ENCODE measurements at regions not wholly inside any gene's neighbourhood (a gene's known extent, or its start where the extent isn't known, plus 50 kb on each side); places are given as distances from the start of the nearest gene placed in this dataset.

- DNase-seq (ENCODE audit: low spot score): peak; percentile 12
Measured at GRCh38 chr4:113849771-113850170, 88.2 kb upstream of the CAMK2D start.

DNA sequence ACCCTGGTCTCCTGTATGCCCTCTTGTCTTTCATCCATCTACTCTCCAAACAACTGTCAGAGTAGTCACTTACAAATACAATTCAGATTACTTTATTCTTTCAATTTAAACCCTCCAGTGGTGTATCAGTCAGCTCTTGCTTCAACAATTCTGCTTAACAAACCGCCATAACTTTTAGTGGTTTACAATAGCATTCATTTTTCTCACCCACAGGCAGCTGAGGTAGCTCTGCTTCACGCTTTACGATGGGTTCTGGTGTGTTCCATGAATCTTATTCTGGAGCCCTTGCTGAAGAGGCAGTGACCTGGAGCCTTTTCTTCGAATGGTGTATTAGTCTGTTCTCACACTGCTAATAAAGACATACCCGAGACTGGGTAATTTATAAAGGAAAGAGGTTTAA, 86.2 kb upstream of the CAMK2D start:
- no peak for DNase-seq (ENCODE audit: low spot score)

DNA sequence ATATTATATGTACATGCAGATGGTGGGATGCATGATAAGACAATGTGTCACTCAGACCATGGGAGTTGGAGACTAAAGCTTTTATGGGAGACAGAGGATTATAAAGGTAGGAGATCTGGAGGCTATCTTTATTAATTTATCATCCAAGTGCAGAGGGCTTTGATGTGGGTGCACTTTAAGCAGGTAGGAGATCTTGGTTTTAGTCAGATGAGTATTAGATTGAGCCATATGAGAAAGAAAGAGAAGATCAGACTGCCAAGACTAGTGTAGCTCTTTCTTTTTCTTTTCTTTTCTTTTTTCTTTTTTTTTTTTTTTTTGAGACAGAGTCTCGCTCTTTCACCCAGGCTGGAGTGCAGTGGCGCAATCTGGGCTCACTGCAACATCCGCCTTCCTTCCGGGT, 84.9 kb upstream of the CAMK2D start:
- DNase-seq (ENCODE audit: low spot score): no peak

GRCh38 chr4:113845138-113845537, 83.6 kb upstream of the CAMK2D start:
- no peak for DNase-seq (ENCODE audit: low spot score)

GRCh38 chr4:113844369-113844768, 82.8 kb upstream of the CAMK2D start:
- no peak for DNase-seq (ENCODE audit: low spot score)

GRCh38 chr4:113840861-113841260, 79.3 kb upstream of the CAMK2D start:
- no peak for DNase-seq (ENCODE audit: low spot score)

DNA sequence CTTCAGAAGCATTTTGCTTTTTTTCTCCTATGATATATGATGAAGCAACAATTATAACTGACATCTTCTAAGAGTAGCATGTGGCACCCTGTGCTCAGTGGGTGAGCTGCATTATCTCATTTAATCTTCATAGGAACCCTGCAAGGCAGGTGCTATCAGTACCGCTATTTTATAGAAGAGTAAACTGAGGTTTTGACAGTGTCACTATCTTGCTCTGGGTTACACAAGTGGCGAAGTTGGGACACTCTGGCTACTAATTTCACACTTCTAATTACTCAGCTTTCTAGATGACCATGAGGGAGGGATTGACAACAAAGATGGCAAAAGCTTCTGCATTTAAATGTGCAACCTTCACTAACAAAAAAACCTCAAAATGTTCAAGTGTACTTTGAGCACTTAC, 76.9 kb upstream of the CAMK2D start:
- no peak for DNase-seq (ENCODE audit: low spot score)

GRCh38 chr4:113837397-113837796, 75.9 kb upstream of the CAMK2D start:
- peak; percentile 61 for DNase-seq (ENCODE audit: low spot score)

- DNase-seq (ENCODE audit: low spot score): peak; percentile 31
Measured at GRCh38 chr4:113835005-113835404, 73.5 kb upstream of the CAMK2D start.

- DNase-seq (ENCODE audit: low spot score): no peak
Measured at GRCh38 chr4:113834298-113834697, 72.8 kb upstream of the CAMK2D start.

GRCh38 chr4:113832803-113833202, 71.3 kb upstream of the CAMK2D start:
- no peak for DNase-seq (ENCODE audit: low spot score)

DNA sequence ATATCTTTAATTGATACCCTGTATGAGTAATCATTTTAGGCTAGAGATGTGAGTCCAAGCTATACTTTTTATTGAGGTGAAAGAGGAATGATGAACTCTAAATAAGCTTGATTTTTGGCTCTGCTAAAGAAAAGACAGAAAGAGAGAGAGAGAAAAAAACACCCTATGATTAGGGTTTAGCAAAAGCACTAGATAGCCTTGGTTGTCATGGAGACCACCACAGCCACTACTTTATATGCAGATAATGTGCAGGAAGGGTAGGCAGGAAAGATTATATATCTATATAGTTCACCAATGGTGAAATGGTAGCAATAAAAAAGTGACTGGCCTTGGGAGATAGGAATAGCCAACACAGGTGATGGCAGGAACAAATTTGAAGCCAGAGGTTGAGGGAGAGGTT, 69.9 kb upstream of the CAMK2D start:
- DNase-seq (ENCODE audit: low spot score): no peak

DNA sequence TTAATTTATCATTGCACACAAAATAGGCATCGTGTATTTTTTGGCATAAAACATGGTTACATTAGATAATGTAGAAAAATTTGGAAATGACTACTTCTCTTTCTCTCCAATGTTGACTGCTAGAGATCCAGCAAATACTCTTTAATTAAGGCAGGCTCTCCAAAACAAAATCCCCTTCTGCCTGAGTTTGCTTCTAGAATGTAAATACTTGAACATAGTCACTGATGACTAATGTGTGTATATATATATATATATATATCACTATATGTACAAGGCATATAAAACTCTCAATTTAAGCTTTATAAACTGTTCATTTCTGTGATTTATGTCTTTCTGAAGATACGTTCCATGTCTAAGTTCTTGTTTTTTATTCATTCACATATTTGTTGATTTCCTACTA, 67.2 kb upstream of the CAMK2D start:
- DNase-seq (ENCODE audit: low spot score): no peak

- DNase-seq (ENCODE audit: low spot score): peak; percentile 7
Measured at GRCh38 chr4:113827285-113827684, 65.7 kb upstream of the CAMK2D start.

- DNase-seq (ENCODE audit: low spot score): peak; percentile 11
Measured at GRCh38 chr4:113826421-113826820, 64.9 kb upstream of the CAMK2D start.

DNA sequence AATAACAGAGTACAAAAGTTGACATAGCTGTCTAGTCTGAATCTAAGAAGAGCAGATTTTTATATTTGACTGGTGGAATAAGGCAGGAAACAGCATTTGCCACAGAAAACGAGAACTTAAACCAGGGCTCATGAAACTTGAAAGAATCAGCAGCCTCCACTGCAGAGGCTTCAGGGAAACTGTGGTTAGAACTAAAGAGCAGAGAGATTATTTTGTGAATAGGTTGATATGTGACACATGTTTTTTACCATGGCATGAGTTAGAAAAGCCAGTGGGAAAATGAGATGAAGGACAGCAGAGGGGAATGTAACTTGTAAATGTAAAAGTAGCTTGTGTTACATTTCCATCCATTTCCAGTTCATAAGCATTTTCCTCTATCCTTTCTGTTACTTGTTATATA, 63.7 kb upstream of the CAMK2D start:
- no peak for DNase-seq (ENCODE audit: low spot score)

GRCh38 chr4:113824396-113824795, 62.9 kb upstream of the CAMK2D start:
- DNase-seq (ENCODE audit: low spot score): no peak

- DNase-seq (ENCODE audit: low spot score): no peak
Measured at GRCh38 chr4:113823291-113823659, 61.7 kb upstream of the CAMK2D start.

GRCh38 chr4:113822555-113823290, 61.2 kb upstream of the CAMK2D start:
- no peak for DNase-seq (ENCODE audit: low spot score)

DNA sequence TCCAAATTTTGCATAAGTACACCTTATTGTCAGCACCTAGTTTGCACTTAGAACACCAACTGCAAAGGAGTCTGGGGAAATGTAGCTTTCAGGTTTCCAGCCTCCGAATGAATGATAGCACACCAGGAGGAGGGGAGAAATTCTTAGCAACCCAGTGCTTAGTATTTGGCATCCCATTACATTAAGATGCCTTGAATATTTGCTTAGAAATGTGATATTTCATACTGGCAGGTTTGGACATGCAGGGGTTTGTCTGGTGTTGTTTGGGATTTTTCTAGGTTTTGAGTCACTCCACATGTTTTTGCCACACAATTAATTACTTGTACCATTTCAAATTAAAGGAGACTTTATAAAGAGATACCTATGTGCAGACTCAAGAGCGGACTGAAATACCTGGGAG, 60.3 kb upstream of the CAMK2D start:
- DNase-seq (ENCODE audit: low spot score): no peak

- DNase-seq (ENCODE audit: low spot score): no peak
Measured at GRCh38 chr4:113820108-113820507, 58.6 kb upstream of the CAMK2D start.

GRCh38 chr4:113815826-113816225, 54.3 kb upstream of the CAMK2D start:
- no peak for DNase-seq (ENCODE audit: low spot score)

GRCh38 chr4:113811359-113811758, 49.8 kb upstream of the CAMK2D start:
- no peak for DNase-seq (ENCODE audit: low spot score)
